Psoas muscle (tissue), 7 donors: ENCODE measurements at regions not wholly inside any gene's neighbourhood (a gene's known extent, or its start where the extent isn't known, plus 50 kb on each side); places are given as distances from the start of the nearest gene placed in this dataset.

Experiments used
- ATAC-seq, 4 donors: fragments of 200-7000 bp; cut with Tn5 transposase; one replicate each; pipeline ENCODE4 v1.9.1; 2020; ENCODE audit warnings: moderate library complexity in 3 of 4, mild to moderate bottlenecking in 2 of 4
- DNase-seq, 2 donors: peaks; one replicate each; pipeline ENCODE4 v3.0.0-alpha.2; 2020
- H3K27ac ChIP-seq: fragments of 200-600 bp; one replicate; pipeline ENCODE4 v1.8.0; 2022
- H3K27me3 ChIP-seq, 3 donors: fragments of 200-600 bp in 1 of 3; one replicate each; pipeline versions ENCODE4 v1.6.1 to v1.8.0; 2013 to 2022; ENCODE audit warnings: low read length in 2 of 3, mild to moderate bottlenecking in 2 of 3, moderate library complexity in 1 of 3; ENCODE audit not compliant: insufficient read depth in 3 of 3
- H3K36me3 ChIP-seq, 2 donors: fragments of 200-600 bp in 1 of 2; one replicate each; pipeline versions ENCODE4 v1.6.1 to v1.8.0; 2013 to 2022; ENCODE audit warnings: low read depth in 1 of 2, mild to moderate bottlenecking in 1 of 2, moderate library complexity in 1 of 2; ENCODE audit not compliant: insufficient read depth in 1 of 2
- H3K4me1 ChIP-seq: fragments of 200-600 bp; one replicate; pipeline ENCODE4 v1.8.0; 2022
- H3K4me3 ChIP-seq: fragments of 200-600 bp; one replicate; pipeline ENCODE4 v1.8.0; 2022; ENCODE audit warnings: mild to moderate bottlenecking
- H3K9me3 ChIP-seq: fragments of 200-600 bp; one replicate; pipeline ENCODE4 v1.8.0; 2022
- CTCF ChIP-seq: fragments of 200-600 bp; IDR thresholded peaks from one replicate; pipeline ENCODE4 v1.8.0; 2022; ENCODE audit warnings: antibody characterized with exemption
- WGBS, 3 donors: extraction: QIAGEN DNeasy Blood & Tissue Kit; methylation state at CpG; one replicate each; pipeline versions ENCODE4 v1.1.6 to v1.1.7; 2013; 5-methylcytosine and 5-hydroxymethylcytosine counted together
- intact Hi-C, 2 donors: fragments of 100-400 bp; cut with DNase I; formaldehyde crosslinking; loops; one replicate each; pipeline versions ENCODE4 v1.11.0 to v1.14.2; 2022
- donor health status: healthy with polysubstance abuse.
- donor health status: DM: no; HTN: no; CAD: no; lungs with moderate emphysema.
- donor health status: Bipolar disorder and iron deficiency.
- donor health status: healthy.
- donor health status: DM: yes; HTN: yes; CAD: no.
- donor health status: DM: no; HTN: no; CAD: no.
- donor health status: DM: yes; HTN: yes; CAD: no.

GRCh38 chr19:29378543-29379080 is 147.2 kb upstream of the VSTM2B start:
- H3K4me1 ChIP-seq, result no peaks in the 10 kb centered on the region
- H3K9me3 ChIP-seq, result no peaks in the 10 kb centered on the region
- ATAC-seq (no peak), DNase-seq (no peak)
- H3K4me3 ChIP-seq, result no peak overlapping the region
- H3K27ac ChIP-seq, result no peak overlapping the region
- TF ChIP-seq CTCF, result no peak
- H3K36me3 ChIP-seq, result no peaks in the 10 kb centered on the region
- peaks cover 0 to 16% (median 0%) of the 10 kb centered on the region in 3 donors for H3K27me3 ChIP-seq
- intact Hi-C loops, result no loop called here
- 64 to 69% (median 68%) methylated on average over 5 of the region's 5 CpGs for WGBS, 3 donors

GRCh38 chr19:29379257-29380021 is 146.4 kb upstream of the VSTM2B start:
- no peak overlapping the region for H3K27ac ChIP-seq
- H3K4me1 ChIP-seq, result no peaks in the 10 kb centered on the region
- no peak for DNase-seq
- WGBS, 3 donors, result 56 to 60% (median 57%) methylated on average over 13 of the region's 13 CpGs
- intact Hi-C loops, result no loop called here
- ATAC-seq, result no peak
- no peak for TF ChIP-seq CTCF
- H3K4me3 ChIP-seq, result no peak overlapping the region
- H3K9me3 ChIP-seq, result no peaks in the 10 kb centered on the region
- H3K27me3 ChIP-seq, result peaks cover 0 to 16% (median 0%) of the 10 kb centered on the region in 3 donors
- H3K36me3 ChIP-seq, result no peaks in the 10 kb centered on the region

GRCh38 chr19:29380581-29380980 is 145.2 kb upstream of the VSTM2B start:
- Histone ChIP-seq H3K27ac (no peak overlapping the region), H3K27me3 (peaks cover 0 to 10% (median 0%) of the 10 kb centered on the region in 3 donors), H3K36me3 (no peaks in the 10 kb centered on the region), H3K9me3 (no peaks in the 10 kb centered on the region), H3K4me3 (no peak overlapping the region), H3K4me1 (no peaks in the 10 kb centered on the region)
- 70 to 83% (median 72%) methylated on average over 5 of the region's 5 CpGs for WGBS, 3 donors
- TF ChIP-seq CTCF, result no peak
- ATAC-seq, result no peak
- intact Hi-C loops, result no loop called here
- DNase-seq, result no peak

GRCh38 chr19:29381353-29382203 is 144.2 kb upstream of the VSTM2B start:
- DNase-seq, result no peak
- intact Hi-C loops, result no loop called here

More at GRCh38 chr19:29381353-29382203, 144.2 kb upstream of the VSTM2B start:
- no peaks in the 10 kb centered on the region for H3K9me3 ChIP-seq
- no peak for TF ChIP-seq CTCF
- no peak overlapping the region for H3K27ac ChIP-seq
- H3K4me1 ChIP-seq, result no peaks in the 10 kb centered on the region
- no peak overlapping the region for H3K4me3 ChIP-seq
- H3K27me3 ChIP-seq, result peaks cover 0 to 10% (median 0%) of the 10 kb centered on the region in 3 donors
- 52 to 66% (median 56%) methylated on average over 17 of the region's 17 CpGs for WGBS, 3 donors
- no peak for ATAC-seq
- H3K36me3 ChIP-seq, result no peaks in the 10 kb centered on the region
